HG03039 (cell line): ENCODE measurements at regions not wholly inside any gene's neighbourhood (a gene's known extent, or its start where the extent isn't known, plus 50 kb on each side); places are given as distances from the start of the nearest gene placed in this dataset.

Experiments used
- ATAC-seq: cut with Tn5 transposase; IDR thresholded peaks from one replicate; pipeline ENCODE4 v1.9.1; 2021; ENCODE audit warnings: mild to moderate bottlenecking, moderate library complexity; ENCODE audit not compliant: unreplicated experiment

DNA sequence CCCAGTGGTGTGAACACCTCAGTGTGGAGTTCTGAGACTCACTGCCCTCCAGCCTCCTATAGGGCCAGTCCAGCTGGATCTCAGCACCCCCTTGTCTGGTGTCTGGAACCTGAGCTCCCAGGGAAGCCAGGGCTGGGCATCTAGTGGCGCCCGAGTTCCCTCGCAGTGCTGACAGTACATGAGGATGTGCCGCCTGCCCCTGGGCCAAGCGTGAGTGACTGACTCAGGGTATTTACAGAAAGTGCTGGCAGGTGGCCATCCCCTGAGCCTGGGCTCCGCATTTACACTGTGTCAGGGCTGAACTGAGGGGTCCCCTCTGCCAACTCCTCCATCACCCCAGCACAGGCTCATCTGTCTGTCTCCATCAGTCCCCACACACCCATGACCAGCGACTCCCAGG lies 185.3 kb downstream of the BRD1 start:
- ATAC-seq = no peak

DNA sequence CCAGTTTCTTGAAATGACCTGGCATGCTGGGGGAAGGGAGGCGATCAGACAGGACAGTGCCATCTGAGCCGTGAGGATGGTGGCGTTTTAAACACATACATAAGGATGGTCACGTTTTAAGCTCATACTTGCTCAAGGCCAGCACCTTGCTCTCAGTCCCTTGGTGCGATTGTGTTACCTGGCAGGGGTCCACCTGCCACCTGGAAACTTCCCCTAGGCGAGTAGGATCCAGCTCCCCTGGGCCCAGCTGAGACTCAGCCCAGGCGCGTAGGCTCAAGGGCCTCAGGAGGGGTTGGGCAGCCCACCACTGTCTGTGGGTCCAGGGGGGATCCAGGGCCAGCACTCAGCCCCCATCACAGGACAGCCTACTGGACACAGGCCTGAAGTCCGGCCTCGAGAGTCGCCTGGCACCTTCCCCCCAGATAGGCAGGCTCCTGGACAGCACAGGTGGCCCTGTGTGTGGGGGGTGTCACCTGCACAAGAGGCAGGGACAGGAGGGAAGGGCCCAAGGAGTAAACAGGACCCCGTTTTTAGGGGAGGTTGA lies 185.8 kb downstream of the BRD1 start:
- no peak for ATAC-seq

DNA sequence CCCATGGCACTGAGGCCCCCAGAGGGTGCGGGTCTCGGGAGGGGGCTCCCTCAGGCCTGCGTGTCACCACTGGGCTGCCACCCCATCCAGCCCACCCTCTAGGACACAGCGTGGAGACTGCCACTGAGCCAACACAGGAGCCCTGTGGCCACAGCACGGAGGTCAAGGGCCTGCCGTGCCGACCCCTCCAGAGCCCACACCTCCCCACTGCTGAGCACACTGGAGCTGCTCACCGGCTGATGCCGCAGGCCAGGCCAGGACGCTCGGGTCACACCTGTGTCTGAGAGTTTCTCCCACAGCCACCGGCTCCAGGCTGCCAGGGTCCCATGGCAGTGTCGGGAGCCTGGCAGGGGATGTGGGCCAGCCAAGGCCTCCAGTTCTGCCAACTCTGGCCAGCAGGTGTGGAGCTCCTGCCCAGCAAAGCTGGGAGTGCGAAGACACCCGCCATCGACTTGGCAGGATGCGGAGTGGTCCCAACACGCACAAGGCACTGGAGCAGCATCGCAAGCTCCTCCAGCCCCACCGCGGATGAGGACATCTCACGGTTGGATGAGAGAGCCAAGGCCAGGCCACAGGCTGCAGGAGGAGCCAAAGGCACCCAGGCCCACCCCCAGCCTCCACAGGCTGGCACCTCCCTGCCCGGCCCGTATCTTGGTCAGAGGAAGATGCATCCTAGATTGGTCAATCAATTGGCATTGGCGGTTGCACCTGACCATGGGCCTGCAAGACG lies 187.1 kb downstream of the BRD1 start:
- no peak for ATAC-seq

DNA sequence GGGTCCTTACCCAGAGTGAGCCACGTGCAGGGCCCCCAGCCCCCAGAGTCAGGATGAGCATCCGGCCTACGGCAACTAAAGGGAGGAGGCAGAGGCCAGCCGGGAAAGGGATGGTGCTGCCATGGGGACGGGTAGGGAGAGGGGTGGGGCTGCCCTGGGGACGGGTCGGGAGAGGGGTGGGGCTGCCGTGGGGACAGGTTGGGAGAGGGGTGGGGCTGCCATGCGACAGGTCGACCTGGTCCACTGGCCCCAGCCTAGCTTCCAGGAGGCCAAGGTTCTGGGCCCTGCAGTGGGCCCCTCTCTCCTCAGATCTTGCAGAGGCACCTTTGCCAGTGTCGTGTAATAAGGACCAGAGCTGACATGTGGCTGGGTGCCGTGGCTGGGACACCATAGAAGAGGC lies 187.7 kb downstream of the BRD1 start:
- ATAC-seq = no peak

DNA sequence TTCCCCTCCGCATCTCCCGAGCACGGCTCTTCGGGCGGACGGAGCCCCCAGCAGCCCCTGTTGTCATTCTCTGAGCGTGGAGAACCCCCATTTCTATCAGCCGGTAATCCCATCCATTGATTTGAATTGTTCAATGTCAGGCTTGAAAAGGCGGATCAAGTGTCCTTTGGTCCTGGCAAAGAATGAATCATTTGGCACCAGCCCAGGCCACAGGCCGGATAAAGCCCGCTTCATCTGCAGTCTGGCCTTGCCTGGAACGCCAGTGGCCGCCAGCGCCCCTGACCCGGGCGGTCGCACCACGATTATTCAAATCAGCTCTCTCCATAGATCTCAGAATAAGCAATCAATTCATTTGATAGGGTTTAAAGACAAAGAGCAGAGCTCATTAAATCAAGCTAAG lies 188.9 kb downstream of the BRD1 start:
- ATAC-seq = no peak

DNA sequence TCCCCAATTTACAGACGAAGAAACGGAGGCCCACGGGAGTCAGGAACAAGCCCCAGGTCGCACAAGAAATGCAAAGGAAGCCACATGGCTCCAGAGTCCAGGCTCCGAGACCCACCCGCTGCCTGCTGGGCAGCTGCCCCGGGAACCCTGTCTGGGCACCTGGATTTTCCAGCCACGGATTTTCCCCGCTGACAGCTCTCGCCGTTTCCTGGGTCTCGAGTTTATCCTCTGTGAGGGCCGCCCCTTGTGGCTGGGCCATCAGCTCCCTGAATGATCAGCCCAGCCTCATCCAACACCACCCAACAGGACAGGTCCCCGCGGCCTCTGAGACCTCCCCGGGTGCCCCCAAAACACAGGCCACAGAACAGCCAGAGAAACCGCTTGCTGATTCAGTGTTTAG lies 189.7 kb downstream of the BRD1 start:
- ATAC-seq = no peak

DNA sequence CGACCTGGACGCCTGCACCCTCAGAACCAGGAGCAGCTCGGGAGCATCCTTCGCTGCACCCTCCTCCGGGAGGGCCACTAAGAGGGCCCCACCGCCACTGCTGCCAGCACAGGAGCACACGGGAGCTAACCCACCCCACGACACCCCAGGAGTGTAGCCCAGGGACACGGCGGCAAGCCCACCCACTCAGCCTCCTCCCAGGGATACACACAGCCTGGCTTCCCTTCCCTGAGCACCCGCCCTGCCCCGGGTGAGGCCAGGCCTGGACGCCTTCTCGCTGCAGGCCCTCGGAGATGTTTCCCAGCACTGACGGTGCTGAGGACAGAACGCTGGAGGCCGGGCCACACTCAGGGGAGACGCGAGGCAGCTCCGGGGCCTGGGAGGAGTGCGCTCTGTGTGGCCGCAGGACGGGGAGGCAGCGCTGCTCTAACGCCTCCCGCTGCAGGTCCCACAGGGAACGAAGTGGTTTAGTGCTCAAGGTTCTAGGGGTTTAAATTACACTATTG lies 190.4 kb downstream of the BRD1 start:
- no peak for ATAC-seq

DNA sequence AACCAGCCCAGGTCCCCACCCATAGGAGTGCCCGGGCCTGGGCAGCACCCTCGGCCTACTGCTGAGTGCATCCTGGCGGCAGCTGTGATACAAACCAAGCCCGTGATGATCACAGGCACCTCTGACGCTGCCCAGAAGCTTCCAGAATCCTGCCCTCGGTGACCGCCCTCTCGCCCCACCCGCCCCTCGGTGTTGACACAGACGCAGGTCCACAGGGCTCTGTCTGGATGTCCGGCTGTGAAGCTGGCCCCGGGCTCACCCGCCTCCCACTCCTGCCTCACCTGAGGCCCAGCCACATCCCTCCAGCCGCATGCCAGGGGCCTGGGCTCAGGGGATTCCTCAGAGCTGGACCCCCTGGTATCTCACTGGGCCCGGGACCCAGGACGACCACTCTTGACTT lies 191.0 kb downstream of the BRD1 start:
- ATAC-seq = no peak

DNA sequence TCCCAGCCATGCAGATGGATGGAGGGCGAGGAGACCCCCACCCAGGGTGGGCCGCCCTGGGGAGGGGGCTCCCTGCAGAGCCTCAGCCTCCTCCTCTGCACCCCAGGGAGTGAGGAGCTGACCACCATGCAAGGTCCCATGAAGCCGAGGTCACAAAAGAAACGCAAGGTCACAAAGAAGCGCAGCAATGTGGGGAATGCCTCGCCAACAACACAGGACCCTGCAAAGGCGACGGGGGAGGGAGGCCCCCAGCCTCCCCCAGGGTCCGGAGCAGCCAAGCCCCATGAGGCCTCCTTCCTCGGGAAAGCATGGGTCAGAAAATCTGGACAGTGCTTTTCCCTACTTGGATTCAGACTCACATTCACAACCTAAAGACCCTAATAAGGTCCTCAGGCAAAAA lies 191.5 kb downstream of the BRD1 start:
- no peak for ATAC-seq

DNA sequence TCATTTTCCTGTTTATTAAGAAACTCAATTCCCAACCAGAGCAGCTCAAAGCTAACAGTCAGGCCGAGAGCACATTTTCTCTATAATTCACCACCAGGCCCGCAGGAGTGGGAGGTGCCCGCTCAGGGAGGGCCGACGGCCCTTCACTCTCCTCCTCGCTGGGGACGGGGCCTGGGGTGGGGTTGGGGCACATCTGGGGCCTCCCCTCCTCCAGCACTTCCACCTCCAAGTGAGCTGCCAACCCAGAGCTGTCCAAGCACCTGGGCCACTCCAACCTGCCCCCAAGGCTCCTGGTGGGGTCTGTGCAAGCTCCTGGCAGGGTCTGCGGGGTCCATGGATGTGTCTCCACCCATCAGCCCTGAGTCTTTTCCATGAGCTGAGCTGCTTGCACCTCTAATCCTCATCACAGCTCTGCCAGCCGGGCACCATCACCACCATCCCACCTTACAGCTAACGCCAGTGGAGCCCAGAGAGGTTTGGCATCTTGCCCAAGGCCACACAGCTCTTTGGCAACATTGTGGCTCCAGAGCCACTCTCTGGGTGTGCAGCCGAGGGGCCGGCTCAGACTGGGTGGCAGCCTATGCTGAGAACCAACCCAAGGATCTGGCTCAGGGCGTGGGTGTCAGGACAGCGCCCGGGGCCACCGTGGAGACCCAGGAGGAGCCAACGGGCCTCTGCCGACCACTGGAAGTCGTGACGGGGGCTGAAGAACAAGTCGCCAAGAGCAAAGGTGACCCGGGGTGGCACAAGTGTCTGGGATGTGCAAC lies 193.5 kb downstream of the BRD1 start:
- no peak for ATAC-seq

DNA sequence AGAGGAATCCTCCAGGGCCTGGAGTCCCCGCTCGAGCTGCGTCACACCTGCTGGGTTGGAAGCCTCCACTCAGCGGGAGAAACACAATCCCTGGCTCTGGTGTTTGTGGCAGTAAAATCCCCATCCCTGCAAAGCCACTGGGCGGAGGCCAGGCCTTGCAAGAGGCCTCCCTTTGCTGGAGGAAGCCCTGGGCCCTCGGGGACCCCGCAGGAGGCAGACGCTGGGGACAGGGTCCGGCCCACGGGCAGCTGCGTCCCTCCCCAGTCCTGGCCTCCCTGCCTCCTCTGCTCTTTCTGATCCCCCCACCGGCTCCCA lies 194.7 kb downstream of the BRD1 start:
- no peak for ATAC-seq

DNA sequence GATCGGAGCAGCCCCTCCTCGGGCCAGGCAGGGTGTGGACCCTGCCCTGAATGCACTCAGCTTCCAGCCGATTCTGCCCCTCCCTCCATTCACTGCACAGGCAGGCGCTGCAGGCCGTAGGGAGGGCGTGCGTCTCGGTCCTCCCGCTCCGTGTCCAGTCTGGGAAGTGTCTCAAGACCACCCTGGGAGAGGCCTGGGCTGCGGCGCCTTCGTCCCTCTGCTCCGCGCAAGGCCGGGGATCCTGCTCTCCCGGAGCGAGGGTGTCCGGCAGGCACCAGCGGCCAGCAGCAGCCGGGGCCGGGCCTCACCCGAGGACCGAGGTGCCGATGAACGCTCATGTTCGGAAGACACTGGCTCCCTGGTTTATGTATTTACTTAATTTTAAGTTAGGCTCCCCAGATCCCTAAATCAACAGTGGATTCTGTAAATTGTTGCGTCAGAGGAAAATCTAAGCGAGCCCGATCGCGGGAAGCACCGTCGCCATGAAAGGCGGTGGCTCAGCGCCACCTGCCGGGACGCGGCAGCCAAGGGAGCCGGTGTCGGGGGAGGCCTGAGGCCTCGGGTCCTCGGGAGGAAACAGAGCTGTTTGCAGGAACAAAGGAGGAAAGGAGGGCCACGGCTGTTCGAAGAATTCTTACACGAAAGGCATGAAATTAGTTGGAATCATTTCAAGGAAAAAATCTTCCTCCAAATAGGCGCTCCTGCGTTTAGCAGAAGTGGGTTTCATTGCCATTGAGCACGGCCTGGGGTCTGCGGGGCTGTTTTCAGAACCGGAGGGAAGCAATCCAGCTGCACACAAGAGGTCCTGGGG lies 195.3 kb downstream of the BRD1 start:
- ATAC-seq = no peak

DNA sequence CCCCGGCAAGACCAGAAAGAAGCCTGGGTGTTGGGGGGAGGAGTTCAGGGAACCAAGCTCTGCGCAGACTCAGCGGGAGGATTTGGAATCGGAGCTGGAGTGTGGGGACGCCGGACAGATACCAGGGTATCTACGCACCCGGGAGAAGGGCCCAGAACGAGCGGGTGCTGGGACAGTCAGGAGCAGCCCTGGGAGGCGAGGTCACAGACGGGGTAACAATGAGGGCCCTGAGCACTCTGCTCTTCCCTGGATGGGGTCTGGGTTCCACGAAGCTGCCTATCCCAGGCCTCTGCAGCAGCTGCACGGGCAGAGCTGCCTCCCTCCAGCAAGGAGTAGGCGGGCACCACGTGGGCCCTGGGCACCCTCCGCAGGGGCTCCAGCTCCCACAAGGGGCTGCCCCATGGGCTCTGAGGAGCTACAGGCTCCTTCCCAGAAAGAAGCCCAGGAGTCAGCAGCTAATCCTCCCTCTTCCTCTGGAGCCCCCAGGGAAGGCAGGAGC lies 197.2 kb downstream of the BRD1 start:
- no peak for ATAC-seq

DNA sequence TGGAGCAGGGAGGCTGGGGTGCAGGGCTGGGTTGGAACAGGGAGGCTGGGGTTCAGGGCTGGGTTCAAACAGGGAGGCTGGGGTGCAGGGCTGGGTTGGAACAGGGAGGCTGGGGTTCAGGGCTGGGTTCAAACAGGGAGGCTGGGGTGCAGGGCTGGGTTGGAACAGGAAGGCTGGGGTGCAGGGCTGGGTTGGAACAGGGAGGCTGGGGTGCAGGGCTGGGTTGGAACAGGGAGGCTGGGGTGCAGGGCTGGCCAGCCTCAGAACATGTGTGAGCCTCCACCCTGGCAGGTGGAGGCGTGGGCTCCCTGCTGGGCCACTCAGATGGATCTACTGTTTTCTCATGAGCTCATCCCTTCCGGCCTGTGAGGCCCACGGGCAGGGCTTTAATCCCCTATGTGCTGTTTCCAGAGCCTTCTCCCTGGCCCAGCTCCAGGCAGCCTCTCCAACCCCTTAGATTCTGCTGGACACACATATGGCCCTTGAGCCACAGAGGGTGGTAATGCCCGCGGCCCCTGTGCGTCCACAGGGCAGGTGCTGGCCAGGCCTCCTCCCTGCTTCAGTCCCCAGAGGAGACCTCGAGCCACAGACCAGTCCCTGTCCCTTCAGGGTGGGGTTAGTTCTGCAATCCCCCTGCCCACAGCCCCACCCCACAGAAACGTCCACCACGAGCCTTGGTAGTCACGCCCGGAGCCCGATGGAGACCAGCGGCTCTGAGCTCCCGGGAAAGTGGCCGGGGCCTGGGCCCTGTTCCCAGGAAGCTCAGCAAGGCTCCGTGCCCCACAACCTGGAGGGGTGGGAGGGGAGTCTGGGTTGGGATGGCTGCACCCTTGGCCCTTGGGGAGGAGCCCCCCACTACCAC lies 197.9 kb downstream of the BRD1 start:
- ATAC-seq = no peak

DNA sequence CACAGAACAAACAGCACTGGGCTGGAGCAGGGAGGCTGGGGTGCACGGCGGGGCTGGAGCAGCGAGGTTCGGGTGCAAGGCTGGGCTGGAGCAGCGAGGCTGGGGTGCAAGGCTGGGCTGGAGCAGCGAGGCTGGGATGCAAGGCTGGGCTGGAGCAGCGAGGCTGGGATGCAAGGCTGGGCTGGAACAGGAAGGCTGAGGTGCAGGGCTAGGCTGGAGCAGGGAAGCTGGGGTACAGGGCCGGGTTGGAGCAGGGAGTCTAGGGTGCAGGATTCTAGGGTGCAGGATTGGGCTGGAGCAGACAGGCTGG lies 198.5 kb downstream of the BRD1 start:
- ATAC-seq = no peak

DNA sequence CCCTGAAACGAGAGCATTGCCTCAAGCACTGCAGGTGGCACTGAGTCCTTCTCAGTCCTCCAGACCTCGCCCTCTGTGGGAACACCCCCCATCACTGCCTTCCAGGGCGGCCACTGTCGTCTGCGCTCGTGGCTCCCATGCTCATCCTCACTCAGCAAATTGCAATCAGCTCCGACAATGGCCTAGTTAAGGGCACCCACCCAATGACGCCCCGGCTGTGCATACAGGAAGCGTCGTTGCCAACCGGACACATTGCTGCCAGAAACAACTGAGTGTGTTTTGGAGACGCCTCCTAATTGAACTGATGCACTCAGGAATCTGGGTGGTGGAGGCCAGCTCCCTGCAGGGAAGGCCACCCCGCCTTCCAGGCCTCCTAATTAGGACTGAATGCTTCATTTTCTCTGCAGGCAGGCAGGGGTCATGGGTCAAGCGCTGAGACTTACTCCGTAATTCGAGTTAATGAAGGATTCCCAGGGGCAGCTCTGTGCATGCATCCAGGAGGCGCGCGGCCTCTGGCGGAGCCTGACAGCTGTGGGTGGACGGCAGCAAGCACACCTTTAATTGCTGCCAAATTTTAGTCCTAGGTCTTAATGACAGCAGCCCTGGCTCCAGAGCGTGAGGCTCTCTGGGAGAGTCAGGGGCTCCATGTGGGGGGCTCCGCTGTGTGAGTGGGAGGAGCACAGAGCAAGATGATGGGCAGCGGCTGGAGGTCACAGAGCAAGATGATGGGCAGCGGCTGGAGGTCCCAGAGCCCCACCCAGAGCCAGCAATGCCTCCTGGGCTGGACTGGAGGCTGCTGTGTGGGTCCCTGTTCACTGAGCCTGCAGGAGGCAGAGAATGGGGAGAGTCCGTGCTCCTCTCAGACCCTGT lies 199.0 kb downstream of the BRD1 start:
- ATAC-seq = no peak

DNA sequence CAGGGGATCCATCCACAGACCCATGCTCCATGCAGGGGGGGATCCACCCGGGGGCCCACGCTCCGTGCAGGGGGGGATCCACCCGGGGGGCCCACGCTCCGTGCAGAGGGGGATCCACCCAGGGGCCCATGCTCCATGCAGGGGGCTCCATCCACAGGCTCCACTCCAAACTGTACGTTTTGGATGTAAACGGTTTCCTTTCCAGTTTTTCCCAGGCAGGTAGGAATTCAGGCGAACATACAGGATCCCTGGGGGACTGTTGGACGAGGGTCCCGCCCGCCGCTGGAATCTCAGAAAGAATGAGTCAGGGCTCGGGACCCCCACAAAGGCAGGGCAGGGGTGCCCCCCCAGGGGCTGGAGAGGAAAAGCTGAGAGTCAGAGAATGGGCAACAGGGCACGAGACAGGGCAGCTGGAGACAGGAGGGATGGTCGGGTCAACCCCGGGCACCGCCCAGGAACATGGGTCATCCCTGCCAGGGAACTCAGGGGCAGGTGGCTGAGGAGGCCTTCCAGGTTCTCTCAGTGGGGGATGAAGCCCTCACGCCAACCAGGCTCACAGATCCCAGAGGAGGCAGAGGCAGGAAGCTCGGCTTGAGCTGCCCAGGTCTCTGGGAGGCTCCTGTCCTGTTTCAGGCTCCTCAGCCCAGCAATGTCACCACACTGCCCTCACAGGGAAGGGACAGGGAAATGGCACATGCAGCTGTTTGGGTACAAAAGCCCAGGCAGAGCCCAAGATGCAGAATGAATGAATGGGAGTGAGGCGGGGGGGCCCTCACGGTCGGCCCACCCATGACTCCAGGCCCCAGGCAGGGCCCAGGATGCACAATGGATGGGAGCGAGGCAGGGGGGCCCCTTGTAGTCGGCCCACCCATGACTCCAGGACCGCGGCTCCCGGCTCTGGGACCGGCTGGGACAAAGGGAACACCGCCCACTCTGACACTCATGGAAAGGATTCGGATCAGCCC lies 200.2 kb downstream of the BRD1 start:
- no peak for ATAC-seq
